SH-SY5Y (cell line): ENCODE measurements at regions not wholly inside any gene's neighbourhood (a gene's known extent, or its start where the extent isn't known, plus 50 kb on each side); places are given as distances from the start of the nearest gene placed in this dataset.

Experiments used
- GATA2 ChIP-seq: IDR thresholded peaks from 2 replicates; pipeline ENCODE4 v1.6.1; 2011; ENCODE audit warnings: mild to moderate bottlenecking, low read depth, low read length
- GATA3 ChIP-seq: IDR thresholded peaks from 2 replicates; pipeline ENCODE4 v1.6.1; 2011; ENCODE audit warnings: low read depth, mild to moderate bottlenecking, low read length, moderate library complexity

DNA sequence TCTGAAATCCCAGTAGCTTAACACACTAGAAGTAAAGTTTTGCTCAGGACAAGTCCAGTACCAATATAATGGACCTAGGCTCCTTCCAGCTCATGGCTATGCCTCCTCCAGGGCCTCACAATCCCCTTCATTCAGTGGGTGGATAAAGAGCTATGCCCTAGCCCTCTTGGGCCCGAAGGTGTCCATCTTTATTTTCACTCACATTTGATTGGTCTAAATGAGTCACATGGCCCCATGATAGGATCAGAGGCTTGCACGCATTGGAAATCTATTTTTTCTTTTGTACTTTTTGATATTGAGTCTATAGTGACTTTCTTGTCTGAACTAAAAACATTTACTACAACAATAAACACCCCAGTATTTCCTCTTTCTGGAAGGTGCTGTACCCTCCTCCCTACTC, 202.6 kb upstream of the CTBP2 start:
- TF ChIP-seq GATA2, result no peak
- no peak for TF ChIP-seq GATA3
